Body of pancreas (tissue), 4 donors: ENCODE measurements at regions not wholly inside any gene's neighbourhood (a gene's known extent, or its start where the extent isn't known, plus 50 kb on each side); places are given as distances from the start of the nearest gene placed in this dataset.

Experiments
- CTCF ChIP-seq, 7 experiments: fragments of 450-650 bp in 4 of 7; fragments of 200-600 bp in 3 of 7; sonication (generic) in 3 of 7; IDR thresholded peaks; one replicate each; pipeline ENCODE4 v1.5.1; 2016 to 2019; ENCODE audit warnings: antibody characterized with exemption in 7 of 7
- POLR2A ChIP-seq, 3 donors: fragments of 450-650 bp; IDR thresholded peaks; one replicate each; pipeline ENCODE4 v1.6.1; 2016; ENCODE audit warnings: antibody characterized with exemption in 3 of 3, mild to moderate bottlenecking in 2 of 3

DNA sequence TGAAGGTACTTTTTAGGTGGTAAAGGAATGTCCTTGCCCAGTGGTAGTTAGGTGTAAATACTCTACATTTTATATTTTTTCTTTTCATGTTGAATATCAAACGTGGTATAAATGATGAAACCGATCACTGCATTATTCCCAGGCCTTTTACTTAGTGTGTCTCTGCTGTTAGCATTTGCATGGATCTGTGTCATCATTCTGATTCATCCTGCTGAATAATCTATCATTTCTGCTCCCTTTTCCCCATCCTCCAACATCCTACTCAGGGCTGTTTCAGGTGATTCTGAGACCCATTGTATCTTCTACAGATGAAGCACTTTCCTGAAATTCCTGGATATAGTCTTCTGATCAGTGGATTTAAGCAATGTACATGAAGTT is 61.0 kb upstream of the PTHLH start:
- TF ChIP-seq CTCF (IDR thresholded peaks at IDR 0.05) (no peak), POLR2A (IDR thresholded peaks at IDR 0.05) (no peak)
